Suprapubic skin (tissue), 4 donors: ENCODE measurements at regions not wholly inside any gene's neighbourhood (a gene's known extent, or its start where the extent isn't known, plus 50 kb on each side); places are given as distances from the start of the nearest gene placed in this dataset.
"Not testable (repeated sequence)": the region's sequence is repeated elsewhere in the genome, so short reads cannot be mapped to it uniquely, and the experiment has no call there.

Source experiments
- DNase-seq, 2 donors: peaks; one replicate each; pipeline ENCODE4 v3.0.0-alpha.2; 2019; ENCODE audit warnings: low spot score in 2 of 2
- H3K27ac ChIP-seq: fragments of 200-600 bp; sonication (generic); one replicate; pipeline ENCODE4 v1.5.1; 2019
- H3K27me3 ChIP-seq: fragments of 200-600 bp; sonication (generic); one replicate; pipeline ENCODE4 v1.5.1; 2019
- H3K36me3 ChIP-seq: fragments of 200-600 bp; sonication (generic); one replicate; pipeline ENCODE4 v1.5.1; 2019
- H3K4me1 ChIP-seq: fragments of 200-600 bp; sonication (generic); one replicate; pipeline ENCODE4 v1.5.1; 2019
- H3K4me3 ChIP-seq: fragments of 200-600 bp; sonication (generic); one replicate; pipeline ENCODE4 v1.5.1; 2019; ENCODE audit warnings: mild to moderate bottlenecking
- H3K9me3 ChIP-seq: fragments of 200-600 bp; sonication (generic); one replicate; pipeline ENCODE4 v1.5.1; 2019
- EP300 ChIP-seq: sonication (generic); formaldehyde crosslinking; IDR thresholded peaks from one replicate; pipeline ENCODE4 v1.6.1; 2017; ENCODE audit warnings: antibody characterized with exemption
- POLR2A ChIP-seq, 2 donors: fragments of 450-650 bp; IDR thresholded peaks; one replicate each; pipeline ENCODE4 v1.6.1; 2017; ENCODE audit warnings: antibody characterized with exemption in 2 of 2, mild to moderate bottlenecking in 2 of 2, moderate library complexity in 2 of 2
- POLR2AphosphoS5 ChIP-seq, 3 donors: sonication (generic); formaldehyde crosslinking; IDR thresholded peaks; one replicate each; pipeline ENCODE4 v1.6.1; 2017; ENCODE audit warnings: antibody characterized with exemption in 3 of 3
- WGBS: methylation state at CpG from one replicate; pipeline ENCODE4 v1.1.5; 2018; 5-methylcytosine and 5-hydroxymethylcytosine counted together
- TF ChIP-seq, protein P1 (sequence below), 2 donors: fragments of 200-600 bp in 1 of 2; fragments of 450-650 bp in 1 of 2; sonication (generic) in 1 of 2; IDR thresholded peaks; one replicate each; pipeline ENCODE4 v1.5.1; 2016 to 2019; ENCODE audit warnings: antibody characterized with exemption in 2 of 2, mild to moderate bottlenecking in 1 of 2, moderate library complexity in 1 of 2

DNA sequence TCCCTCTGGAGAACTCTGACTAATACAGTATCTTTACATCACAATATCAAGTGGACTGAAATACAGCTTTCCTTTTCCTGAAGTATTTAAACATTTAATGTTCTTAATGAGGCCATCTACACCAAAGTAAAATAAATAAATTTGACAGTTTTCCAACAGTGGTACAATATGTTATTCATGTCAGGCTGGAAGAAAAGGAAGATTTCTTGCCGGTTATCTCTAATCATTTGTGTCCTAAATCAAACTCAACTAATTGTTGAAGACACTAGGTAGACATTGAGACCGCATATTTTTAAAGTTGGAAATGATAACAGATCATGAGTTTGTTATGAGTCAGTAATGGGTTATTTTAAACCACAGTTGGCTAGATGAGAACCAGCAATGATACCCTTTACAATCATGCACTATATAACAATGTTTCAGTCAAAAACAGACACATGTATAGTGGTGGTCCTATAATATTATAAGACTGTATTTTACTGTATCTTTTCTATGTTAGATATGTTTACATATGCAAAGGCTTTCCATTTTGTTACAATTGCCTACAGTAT, 241.6 kb downstream of the LMBRD1 start:
- Histone ChIP-seq H3K27me3 (no peaks in the 10 kb centered on the region), H3K36me3 (no peaks in the 10 kb centered on the region), H3K9me3 (peaks cover 4% of the 10 kb centered on the region), H3K4me3 (no peak overlapping the region), H3K4me1 (no peaks in the 10 kb centered on the region), H3K27ac (no peak overlapping the region)
- WGBS: 68% methylated on average over 2 of the region's 2 CpGs
- no peak for DNase-seq
- TF ChIP-seq, protein P1, sequence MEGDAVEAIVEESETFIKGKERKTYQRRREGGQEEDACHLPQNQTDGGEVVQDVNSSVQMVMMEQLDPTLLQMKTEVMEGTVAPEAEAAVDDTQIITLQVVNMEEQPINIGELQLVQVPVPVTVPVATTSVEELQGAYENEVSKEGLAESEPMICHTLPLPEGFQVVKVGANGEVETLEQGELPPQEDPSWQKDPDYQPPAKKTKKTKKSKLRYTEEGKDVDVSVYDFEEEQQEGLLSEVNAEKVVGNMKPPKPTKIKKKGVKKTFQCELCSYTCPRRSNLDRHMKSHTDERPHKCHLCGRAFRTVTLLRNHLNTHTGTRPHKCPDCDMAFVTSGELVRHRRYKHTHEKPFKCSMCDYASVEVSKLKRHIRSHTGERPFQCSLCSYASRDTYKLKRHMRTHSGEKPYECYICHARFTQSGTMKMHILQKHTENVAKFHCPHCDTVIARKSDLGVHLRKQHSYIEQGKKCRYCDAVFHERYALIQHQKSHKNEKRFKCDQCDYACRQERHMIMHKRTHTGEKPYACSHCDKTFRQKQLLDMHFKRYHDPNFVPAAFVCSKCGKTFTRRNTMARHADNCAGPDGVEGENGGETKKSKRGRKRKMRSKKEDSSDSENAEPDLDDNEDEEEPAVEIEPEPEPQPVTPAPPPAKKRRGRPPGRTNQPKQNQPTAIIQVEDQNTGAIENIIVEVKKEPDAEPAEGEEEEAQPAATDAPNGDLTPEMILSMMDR (IDR thresholded peaks at IDR 0.05): no peak
- TF ChIP-seq POLR2AphosphoS5 (IDR thresholded peaks at IDR 0.05): no peak
- TF ChIP-seq EP300: no peak
- no peak for TF ChIP-seq POLR2A (IDR thresholded peaks at IDR 0.05)

DNA sequence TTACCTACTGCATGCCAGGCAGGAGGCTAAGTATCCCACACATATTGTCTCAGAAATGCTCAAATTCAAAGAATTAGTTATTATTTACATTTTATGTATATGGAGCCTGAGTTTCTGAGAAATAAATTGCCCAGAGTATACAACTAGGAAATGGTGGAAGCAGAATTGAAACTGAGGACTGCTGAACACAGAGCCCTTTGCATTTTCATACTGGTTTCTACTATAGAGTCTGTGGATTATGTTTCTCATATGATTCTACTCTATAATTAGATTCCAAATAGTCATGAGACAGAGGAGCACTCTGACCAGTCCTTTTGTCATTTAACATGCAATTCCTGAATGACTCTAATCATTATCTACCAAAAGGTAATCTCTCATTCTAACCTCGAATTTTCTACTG, 254.3 kb downstream of the LMBRD1 start:
- WGBS: 68% methylated on average over 1 of the region's 1 CpG
- Histone ChIP-seq H3K27ac (no peak overlapping the region), H3K9me3 (no peaks in the 10 kb centered on the region), H3K4me3 (no peak overlapping the region), H3K4me1 (no peaks in the 10 kb centered on the region), H3K27me3 (no peaks in the 10 kb centered on the region), H3K36me3 (no peaks in the 10 kb centered on the region)
- DNase-seq: no peak
- TF ChIP-seq, protein P1 (IDR thresholded peaks at IDR 0.05): no peak
- TF ChIP-seq POLR2AphosphoS5 (IDR thresholded peaks at IDR 0.05): no peak
- TF ChIP-seq EP300: no peak
- TF ChIP-seq POLR2A (IDR thresholded peaks at IDR 0.05): no peak

DNA sequence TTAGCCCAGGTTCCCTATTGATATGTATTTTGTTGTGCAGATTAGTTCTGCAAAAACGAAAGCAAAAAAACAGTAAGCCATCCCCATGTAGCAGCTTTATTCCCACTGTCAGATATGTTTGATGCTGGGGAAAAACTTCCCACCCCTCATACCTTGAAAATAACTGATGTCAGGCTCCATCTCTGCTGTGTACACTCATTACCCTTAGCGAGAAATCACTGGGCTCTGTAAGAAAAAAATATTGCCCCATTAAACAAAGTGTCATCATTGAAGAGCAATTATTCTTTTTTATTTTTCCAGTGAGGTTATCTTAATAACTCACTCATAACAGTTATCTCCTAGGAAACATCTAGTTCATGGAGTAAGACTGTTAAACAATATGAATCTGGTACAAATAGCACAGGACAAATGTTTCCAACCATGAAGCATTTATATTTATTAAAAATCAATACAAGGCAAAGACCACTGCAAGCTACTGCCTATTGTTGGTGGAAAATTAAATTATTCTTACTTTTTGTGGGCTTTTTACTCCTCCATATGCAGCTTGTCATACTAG, 268.8 kb downstream of the LMBRD1 start:
- Histone ChIP-seq H3K4me1 (no peaks in the 10 kb centered on the region), H3K4me3 (no peak overlapping the region), H3K27ac (no peak overlapping the region), H3K27me3 (no peaks in the 10 kb centered on the region), H3K36me3 (no peaks in the 10 kb centered on the region), H3K9me3 (peaks cover 3% of the 10 kb centered on the region)
- 63% methylated on average over 2 of the region's 2 CpGs for WGBS
- DNase-seq: no peak
- TF ChIP-seq, protein P1 (IDR thresholded peaks at IDR 0.05): no peak
- TF ChIP-seq EP300 (no peak), POLR2A (IDR thresholded peaks at IDR 0.05) (no peak)

DNA sequence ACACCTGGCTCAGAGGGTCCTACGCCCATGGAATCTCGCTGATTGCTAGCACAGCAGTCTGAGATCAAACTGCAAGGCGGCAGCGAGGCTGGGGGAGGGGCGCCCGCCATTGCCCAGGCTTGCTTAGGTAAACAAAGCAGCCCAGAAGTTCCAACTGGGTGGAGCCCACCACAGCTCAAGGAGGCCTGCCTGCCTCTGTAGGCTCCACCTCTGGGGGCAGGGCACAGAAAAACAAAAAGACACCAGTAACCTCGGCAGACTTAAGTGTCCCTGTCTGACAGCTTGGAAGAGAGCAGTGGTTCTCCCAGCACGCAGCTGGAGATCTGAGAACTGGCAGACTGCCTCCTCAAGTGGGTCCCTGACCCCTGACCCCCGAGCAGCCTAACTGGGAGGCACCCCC, 281.3 kb downstream of the LMBRD1 start:
- H3K4me3 ChIP-seq, DNase-seq, H3K27me3 ChIP-seq, H3K4me1 ChIP-seq, H3K36me3 ChIP-seq, H3K9me3 ChIP-seq, H3K27ac ChIP-seq: not testable (repeated sequence)
- 70% methylated on average over 2 of the region's 9 CpGs for WGBS

DNA sequence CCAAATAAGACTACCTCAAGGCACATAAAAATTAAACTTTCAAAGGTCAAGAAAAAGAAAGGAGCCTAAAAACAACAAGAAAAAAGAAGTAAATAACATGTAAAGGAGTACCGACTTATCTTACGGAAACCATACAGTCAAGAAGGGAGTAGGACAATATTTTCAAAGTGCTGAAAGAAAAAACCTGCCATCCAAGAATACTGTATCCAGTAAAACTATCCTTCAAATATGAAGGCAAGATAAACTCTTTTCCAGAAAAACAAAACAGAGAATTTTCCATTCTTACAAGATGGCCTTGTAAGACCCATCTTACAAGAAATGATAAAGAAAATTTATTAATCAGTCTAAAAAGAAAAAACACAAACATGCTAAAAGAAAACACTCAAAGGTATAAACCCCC, 302.2 kb downstream of the LMBRD1 start:
- TF ChIP-seq, protein P1 (IDR thresholded peaks at IDR 0.05): no peak
- TF ChIP-seq POLR2A (IDR thresholded peaks at IDR 0.05) (no peak), EP300 (no peak), POLR2AphosphoS5 (IDR thresholded peaks at IDR 0.05) (no peak)
- WGBS: 95% methylated on average over 2 of the region's 2 CpGs
- Histone ChIP-seq H3K4me3 (no peak overlapping the region), H3K36me3 (no peaks in the 10 kb centered on the region), H3K4me1 (no peaks in the 10 kb centered on the region), H3K9me3 (peaks cover 9% of the 10 kb centered on the region), H3K27ac (no peak overlapping the region), H3K27me3 (no peaks in the 10 kb centered on the region)
- no peak for DNase-seq

DNA sequence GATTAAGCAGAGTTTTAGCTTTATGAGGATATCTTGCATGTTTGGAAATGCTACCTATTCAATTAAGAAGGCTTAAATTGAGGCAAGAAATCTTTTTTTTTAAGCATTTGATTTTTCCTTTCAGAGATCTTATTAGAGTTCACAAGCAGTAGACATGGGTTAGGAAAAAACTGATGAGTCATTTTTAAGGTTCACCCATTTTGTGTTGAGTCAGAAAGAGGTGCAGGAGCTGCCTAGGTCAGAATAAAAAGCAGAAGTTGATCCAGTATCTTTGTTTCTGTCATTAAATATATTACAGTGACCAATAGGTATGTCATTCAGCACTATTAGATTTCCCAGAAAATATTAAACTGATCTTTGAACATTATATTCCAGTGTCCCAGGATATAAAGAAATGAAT, 306.8 kb downstream of the LMBRD1 start:
- Histone ChIP-seq H3K9me3 (peaks cover 12% of the 10 kb centered on the region), H3K4me3 (no peak overlapping the region), H3K27me3 (no peaks in the 10 kb centered on the region), H3K4me1 (no peaks in the 10 kb centered on the region), H3K27ac (no peak overlapping the region), H3K36me3 (no peaks in the 10 kb centered on the region)
- no peak for DNase-seq
- TF ChIP-seq, protein P1 (IDR thresholded peaks at IDR 0.05): no peak
- TF ChIP-seq EP300 (no peak), POLR2A (IDR thresholded peaks at IDR 0.05) (no peak), POLR2AphosphoS5 (IDR thresholded peaks at IDR 0.05) (no peak)
